GM12878 (cell line): ENCODE measurements at regions not wholly inside any gene's neighbourhood (a gene's known extent, or its start where the extent isn't known, plus 50 kb on each side); places are given as distances from the start of the nearest gene placed in this dataset.

Experiments
- CBX5 ChIP-seq: sonication (generic); IDR thresholded peaks from 2 replicates; pipeline ENCODE4 v1.6.1; 2016; ENCODE audit warnings: low read depth, moderate library complexity, mild to moderate bottlenecking, inconsistent platforms
- E2F8 ChIP-seq: fragments of 450-650 bp; IDR thresholded peaks from 2 replicates; pipeline ENCODE4 v1.6.1; 2018; ENCODE audit warnings: mild to moderate bottlenecking, low read depth, moderate library complexity; ENCODE audit not compliant: partially characterized antibody
- E4F1 ChIP-seq: fragments of 450-650 bp; IDR thresholded peaks from 2 replicates; pipeline ENCODE4 v1.6.1; 2018; ENCODE audit warnings: borderline replicate concordance, mild to moderate bottlenecking; ENCODE audit not compliant: partially characterized antibody
- EZH2 ChIP-seq: IDR thresholded peaks from 2 replicates; pipeline ENCODE4 v1.6.1; 2012; ENCODE audit warnings: low read depth, mild to moderate bottlenecking, control low read depth, inconsistent platforms, low read length, borderline replicate concordance; ENCODE audit not compliant: control insufficient read depth
- HDGF ChIP-seq: fragments of 450-650 bp; IDR thresholded peaks from 2 replicates; pipeline ENCODE4 v1.6.1; 2016; ENCODE audit warnings: antibody characterized with exemption
- IRF5 ChIP-seq: fragments of 450-650 bp; IDR thresholded peaks from 2 replicates; pipeline ENCODE4 v1.6.1; 2017; ENCODE audit warnings: borderline replicate concordance
- MEF2A ChIP-seq: IDR thresholded peaks from 2 replicates; pipeline ENCODE4 v1.6.1; 2011; ENCODE audit warnings: low read depth, mild to moderate bottlenecking, low read length, moderate library complexity; ENCODE audit not compliant: insufficient read depth
- MTA3 ChIP-seq: IDR thresholded peaks from 2 replicates; pipeline ENCODE4 v1.6.1; 2012; ENCODE audit warnings: low read length, inconsistent platforms, borderline replicate concordance
- NFYB ChIP-seq: IDR thresholded peaks from 2 replicates; pipeline ENCODE4 v1.6.1; 2011; ENCODE audit warnings: low read depth, mild to moderate bottlenecking, low read length, improper control_type of control experiment, moderate library complexity; ENCODE audit not compliant: insufficient read depth
- REST ChIP-seq: IDR thresholded peaks from 2 replicates; pipeline ENCODE4 v1.6.1; 2012; ENCODE audit warnings: mild to moderate bottlenecking, low read depth, low read length
- SP1 ChIP-seq: IDR thresholded peaks from one replicate; pipeline ENCODE4 v1.6.1; 2011; ENCODE audit warnings: low read depth, low read length
- USF1 ChIP-seq: IDR thresholded peaks from 2 replicates; pipeline ENCODE4 v1.6.1; 2011; ENCODE audit warnings: borderline replicate concordance, low read depth, mild to moderate bottlenecking, moderate library complexity, mixed read lengths, low read length; ENCODE audit not compliant: insufficient read depth; ENCODE audit errors: extremely low read length
- ZNF24 ChIP-seq: fragments of 450-650 bp; IDR thresholded peaks from 2 replicates; pipeline ENCODE4 v1.6.1; 2017; ENCODE audit warnings: antibody characterized with exemption, mild to moderate bottlenecking
- ZNF274 ChIP-seq: IDR thresholded peaks from one replicate; pipeline ENCODE4 v1.8.0; 2011; ENCODE audit not compliant: insufficient read length, insufficient read depth
- ZNF687 ChIP-seq: fragments of 450-650 bp; IDR thresholded peaks from 2 replicates; pipeline ENCODE4 v1.6.1; 2017; ENCODE audit warnings: mild to moderate bottlenecking, moderate library complexity

GRCh38 chr4:124389591-124389990 is 322.9 kb downstream of the ANKRD50 start (continued):
- TF ChIP-seq E2F8 (no peak), MTA3 (no peak), E4F1 (no peak), EZH2 (no peak), ZNF24 (no peak), ZNF687 (no peak), ZNF274 (no peak), SP1 (no peak), REST (no peak), USF1 (no peak), CBX5 (no peak), IRF5 (no peak), NFYB (no peak), HDGF (no peak), MEF2A (no peak)
